ENCODE measurements at regions not wholly inside any gene's neighbourhood (a gene's known extent, or its start where the extent isn't known, plus 50 kb on each side); places are given as distances from the start of the nearest gene placed in this dataset.

GRCh38 chr5:18244309-18244708 lies 610.0 kb downstream of the TAF11L14 start:
- H3K27me3 ChIP-seq (ENCODE audit: insufficient read depth, low read length) = no peaks in the 10 kb centered on the region
- no peak overlapping the region for H4K91ac ChIP-seq (ENCODE audit: insufficient read length, low read depth, low read length)
- no peak overlapping the region for H2BK20ac ChIP-seq (ENCODE audit: low read depth, low read length, poor library complexity, severe bottlenecking)
- no peaks in the 10 kb centered on the region for H3K23me2 ChIP-seq (ENCODE audit: insufficient read length, low read depth, low read length, poor library complexity, severe bottlenecking)
- no peaks in the 10 kb centered on the region for H3K79me1 ChIP-seq (ENCODE audit: insufficient read depth, low read depth, low read length, poor library complexity, severe bottlenecking)
- H3K14ac ChIP-seq (ENCODE audit: insufficient read depth, low read length) = no peak overlapping the region
- no peak overlapping the region for H3K56ac ChIP-seq (ENCODE audit: insufficient read length, low read depth, low read length)
- H2AK5ac ChIP-seq (ENCODE audit: insufficient read length, low read length) = no peak overlapping the region
- Mint-ChIP-seq H3K27ac (no peak overlapping the region), H3K9me3 (peaks cover 4 to 16% of the 10 kb centered on the region in 2 experiments; a peak in 4 of 5 replicates), H3K4me3 (no peak overlapping the region), H3K36me3 (ENCODE audit: insufficient read depth in 1 of 3, low read depth in 3 of 3) (peaks cover 0 to 8% (median 6%) of the 10 kb centered on the region in 3 experiments; a peak in 6 of 7 replicates), H3K4me1 (no peaks in the 10 kb centered on the region), H3K27me3 (ENCODE audit: low read depth) (no peaks in the 10 kb centered on the region)
- H4K20me1 ChIP-seq (ENCODE audit: control insufficient read depth, insufficient read depth, insufficient read length) = no peaks in the 10 kb centered on the region
- H3K23ac ChIP-seq (ENCODE audit: insufficient read length, low read depth, low read length) = no peak overlapping the region
- H3K9me3 ChIP-seq (ENCODE audit: control insufficient read depth, low read depth, low read length) = no peaks in the 10 kb centered on the region
- H3K4ac ChIP-seq (ENCODE audit: low read depth, low read length) = no peak overlapping the region
- H4K8ac ChIP-seq (replicated peaks; ENCODE audit: insufficient read length, low read depth, low read length) = no peak overlapping the region
- TF ChIP-seq CTCF (conservative IDR thresholded peaks at IDR 0.05) = no peak
- no peak overlapping the region for H2BK120ac ChIP-seq (ENCODE audit: low read depth, low read length, poor library complexity, severe bottlenecking)
- H3K9ac ChIP-seq (ENCODE audit: extremely low read depth, insufficient read length, low read length) = no peak overlapping the region
- no peak overlapping the region for H2BK12ac ChIP-seq (ENCODE audit: insufficient read length, low read depth, low read length)
- no peaks in the 10 kb centered on the region for H3K79me2 ChIP-seq (ENCODE audit: insufficient read depth, low read length)
- no peak for DNase-seq
- no peaks in the 10 kb centered on the region for H3K4me1 ChIP-seq (ENCODE audit: insufficient read depth, low read length)
- H2AFZ ChIP-seq (ENCODE audit: low read length) = no peak overlapping the region
- no peak overlapping the region for H2BK5ac ChIP-seq (ENCODE audit: insufficient read length, low read length)
- H3K4me2 ChIP-seq (ENCODE audit: insufficient read depth, insufficient read length, low read length) = no peak overlapping the region
- no peak overlapping the region for H3T11ph ChIP-seq (ENCODE audit: low read length)
- no peak overlapping the region for H3K18ac ChIP-seq (ENCODE audit: insufficient read length, low read depth, low read length)
- H3K27ac ChIP-seq (ENCODE audit: insufficient read length, low read depth, low read length) = no peak overlapping the region
- no peak overlapping the region for H4K5ac ChIP-seq (ENCODE audit: insufficient read length, low read depth, low read length)
- H2BK15ac ChIP-seq (ENCODE audit: low read depth, low read length) = no peak overlapping the region

Measured in H9 (cell line).